GM12878 (cell line): ENCODE measurements at regions not wholly inside any gene's neighbourhood (a gene's known extent, or its start where the extent isn't known, plus 50 kb on each side); places are given as distances from the start of the nearest gene placed in this dataset.
A peak's percentile ranks its signal among the peaks of the same experiment; 100 is the strongest.

Experiments used
- ATAC-seq: fragments of 200-7000 bp; cut with Tn5 transposase; 3 replicates; pipeline ENCODE4 v1.9.1; 2020; ENCODE audit warnings: mild to moderate bottlenecking, moderate library complexity
- BruUV-seq: library from RNA; stranded (reverse); fragments of 400-500 nt; replicated peaks from 2 replicates; lab custom pipeline; 2021; lab: Mats Ljungman, UMichigan
- CTCF ChIA-PET: fragments of 300-600 bp; sonication (Branson Sonifier 250); formaldehyde crosslinking; extraction: SDS; loops from one replicate; lab custom pipeline; 2021; ENCODE audit warnings: inconsistent platforms; lab: Yijun Ruan, JAX
- POLR2A ChIA-PET: fragments of 350-600 bp; formaldehyde crosslinking; extraction: SDS; loops from one replicate; lab custom pipeline; 2021; ENCODE audit warnings: inconsistent platforms; lab: Charles Lee
- RAD21 ChIA-PET: fragments of 300-600 bp; sonication (Branson Sonifier 250); formaldehyde crosslinking; loops from one replicate; lab custom pipeline; 2023; ENCODE audit warnings: antibody characterized with exemption; ENCODE audit not compliant: unreplicated experiment; lab: Charles Lee
- SMC1A ChIA-PET: fragments of 300-600 bp; sonication (Branson Sonifier 250); formaldehyde crosslinking; loops from one replicate; lab custom pipeline; 2023; ENCODE audit not compliant: unreplicated experiment, uncharacterized antibody; lab: Charles Lee
- DNase-seq: peaks from one replicate; pipeline ENCODE4 v3.0.0-alpha.2; 2011; ENCODE audit warnings: low read depth, low spot score
- FAIRE-seq: peaks from 3 replicates; lab custom pipeline; 2011; peaks lifted over from hg19 to GRCh38; lab: Jason Lieb, UNC
- H2AFZ ChIP-seq: 2 replicates; pipeline ENCODE4 v1.6.0; 2011; ENCODE audit warnings: low read depth, low read length, control low read depth; ENCODE audit not compliant: control insufficient read depth
- H3K27ac ChIP-seq: 2 replicates; pipeline ENCODE4 v1.5.1; 2011; ENCODE audit warnings: control low read depth; ENCODE audit not compliant: control insufficient read depth, insufficient read depth
- H3K27me3 ChIP-seq, 2 experiments: replicated peaks in 1 of 2; 2 replicates each; pipeline versions ENCODE4 v1.6.0 to v1.6.1; 2011; ENCODE audit warnings: low read length in 1 of 2; ENCODE audit not compliant: control insufficient read depth in 2 of 2, insufficient read depth in 2 of 2
- H3K36me3 ChIP-seq, 2 experiments: 2 replicates each; pipeline ENCODE4 v1.5.1; 2011; ENCODE audit warnings: low read length in 1 of 2; ENCODE audit not compliant: control insufficient read depth in 2 of 2, insufficient read depth in 2 of 2
- H3K4me1 ChIP-seq: 2 replicates; pipeline ENCODE4 v1.6.1; 2011; ENCODE audit warnings: mild to moderate bottlenecking, low read length, moderate library complexity, mixed read lengths; ENCODE audit not compliant: control insufficient read depth, insufficient read depth
- H3K4me2 ChIP-seq: 2 replicates; pipeline ENCODE4 v1.6.0; 2011; ENCODE audit warnings: control low read depth; ENCODE audit not compliant: control insufficient read depth, insufficient read depth
- H3K4me3 ChIP-seq: fragments of 200-600 bp; sonication (generic); 2 replicates; pipeline ENCODE4 v1.5.1; 2016
- H3K79me2 ChIP-seq: 2 replicates; pipeline ENCODE4 v1.6.0; 2011; ENCODE audit warnings: low read length; ENCODE audit not compliant: control insufficient read depth, insufficient read depth
- H3K9ac ChIP-seq: 2 replicates; pipeline ENCODE4 v1.8.0; 2011; ENCODE audit warnings: low read length, control low read depth, mixed read lengths; ENCODE audit not compliant: control insufficient read depth, insufficient read depth
- H3K9me3 ChIP-seq: replicated peaks from 3 replicates; pipeline ENCODE4 v1.5.1; 2011; ENCODE audit warnings: mild to moderate bottlenecking, low read length; ENCODE audit not compliant: control insufficient read depth, insufficient read depth
- H4K20me1 ChIP-seq: 2 replicates; pipeline ENCODE4 v1.6.0; 2011; ENCODE audit not compliant: control insufficient read depth, insufficient read depth
- ATF2 ChIP-seq: IDR thresholded peaks from 2 replicates; pipeline ENCODE4 v1.6.1; 2012; ENCODE audit warnings: low read length, inconsistent platforms
- BCLAF1 ChIP-seq: fragments of 450-650 bp; IDR thresholded peaks from 2 replicates; pipeline ENCODE4 v1.6.1; 2017; ENCODE audit warnings: antibody characterized with exemption, mild to moderate bottlenecking, moderate library complexity
- BMI1 ChIP-seq: fragments of 450-650 bp; IDR thresholded peaks from 2 replicates; pipeline ENCODE4 v1.6.1; 2016; ENCODE audit warnings: mild to moderate bottlenecking, moderate library complexity, borderline replicate concordance
- CBX5 ChIP-seq: sonication (generic); IDR thresholded peaks from 2 replicates; pipeline ENCODE4 v1.6.1; 2016; ENCODE audit warnings: low read depth, moderate library complexity, mild to moderate bottlenecking, inconsistent platforms
- CHD2 ChIP-seq: IDR thresholded peaks from 2 replicates; pipeline ENCODE4 v1.6.1; 2011; ENCODE audit warnings: low read depth, low read length, improper control_type of control experiment, borderline replicate concordance
- CHD4 ChIP-seq: fragments of 200-600 bp; sonication (generic); IDR thresholded peaks from 2 replicates; pipeline ENCODE4 v1.6.1; 2016; ENCODE audit warnings: mild to moderate bottlenecking
- EZH2 ChIP-seq: IDR thresholded peaks from 2 replicates; pipeline ENCODE4 v1.6.1; 2012; ENCODE audit warnings: low read depth, mild to moderate bottlenecking, control low read depth, inconsistent platforms, low read length, borderline replicate concordance; ENCODE audit not compliant: control insufficient read depth
- IKZF1 ChIP-seq: fragments of 450-650 bp; conservative IDR thresholded peaks from 2 replicates; pipeline ENCODE4 v1.6.1; 2017; ENCODE audit warnings: antibody characterized with exemption, mild to moderate bottlenecking
- NR2F1 ChIP-seq: fragments of 450-650 bp; conservative IDR thresholded peaks from 2 replicates; pipeline ENCODE4 v1.6.1; 2017; ENCODE audit warnings: mild to moderate bottlenecking
- RELA ChIP-seq: fragments of 450-650 bp; IDR thresholded peaks from 2 replicates; pipeline ENCODE4 v1.8.0; 2014; ENCODE audit warnings: borderline replicate concordance; ENCODE audit not compliant: partially characterized antibody
- SMARCA5 ChIP-seq: fragments of 450-650 bp; IDR thresholded peaks from 2 replicates; pipeline ENCODE4 v1.6.1; 2017; ENCODE audit warnings: mild to moderate bottlenecking
- SREBF2 ChIP-seq: IDR thresholded peaks from 2 replicates; pipeline ENCODE4 v1.6.1; 2012; ENCODE audit warnings: mild to moderate bottlenecking, low read length
- STAT1 ChIP-seq: fragments of 450-650 bp; conservative IDR thresholded peaks from 2 replicates; pipeline ENCODE4 v1.6.1; 2014; ENCODE audit warnings: antibody characterized with exemption, mild to moderate bottlenecking
- SUPT20H ChIP-seq: IDR thresholded peaks from 2 replicates; pipeline ENCODE4 v1.6.1; 2011; ENCODE audit warnings: low read depth, mild to moderate bottlenecking, low read length, moderate library complexity, borderline replicate concordance; ENCODE audit not compliant: control insufficient read depth
- TAF1 ChIP-seq: IDR thresholded peaks from 2 replicates; pipeline ENCODE4 v1.6.1; 2011; ENCODE audit warnings: mild to moderate bottlenecking, low read depth, low read length, borderline replicate concordance
- ZNF622 ChIP-seq: fragments of 450-650 bp; IDR thresholded peaks from 2 replicates; pipeline ENCODE4 v1.6.1; 2017; ENCODE audit warnings: mild to moderate bottlenecking, inconsistent platforms
- WGBS: methylation state at CpG from one replicate; pipeline ENCODE4 v1.1.6; 2016; ENCODE audit warnings: low lambda C conversion rate; ENCODE audit not compliant: insufficient replicate concordance, insufficient coverage; ENCODE audit errors: missing lambda C conversion rate; 5-methylcytosine and 5-hydroxymethylcytosine counted together
- in situ Hi-C: fragments of 300-500 bp; cut with MboI; formaldehyde crosslinking; loops from 9 replicates; pipeline ENCODE4 v1.14.3; 2018; ENCODE audit warnings: mixed read lengths
- intact Hi-C: fragments of 100-400 bp; cut with micrococcal nuclease; formaldehyde crosslinking; loops from one replicate; pipeline ENCODE4 v1.14.2; 2022; ENCODE audit not compliant: unreplicated experiment

DNA sequence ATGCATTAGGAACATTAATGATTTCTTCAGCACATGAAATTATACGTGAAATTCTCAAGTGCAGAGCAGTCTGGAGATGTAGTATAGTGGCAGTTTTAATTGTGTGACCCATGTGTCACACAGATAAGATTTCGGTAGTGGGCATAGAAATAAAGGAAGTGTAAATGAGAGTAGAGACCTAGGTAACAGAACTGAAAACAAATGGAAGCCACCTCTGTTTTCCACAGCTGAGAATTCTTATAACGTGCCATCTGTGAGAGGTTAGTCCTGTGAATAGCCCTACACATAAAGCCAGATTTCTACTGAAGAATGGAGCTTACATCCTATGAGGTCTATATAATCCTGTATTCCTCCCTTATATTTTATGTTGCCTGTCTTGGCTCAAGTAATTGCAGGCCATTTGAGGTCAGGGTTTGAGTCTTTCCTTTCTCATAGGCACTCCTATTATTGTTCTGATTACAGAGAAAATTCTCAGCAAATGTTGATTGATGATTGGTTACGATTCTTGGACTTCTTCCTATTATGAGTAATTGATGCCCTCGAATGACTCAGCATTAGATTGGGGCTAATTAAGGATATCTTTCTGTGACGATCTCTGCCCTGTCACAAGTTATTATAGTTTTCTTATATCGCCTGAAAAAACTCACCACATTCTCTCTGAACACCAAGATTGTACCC lies 258.2 kb downstream of the KIF20B start (continued):
- TF ChIP-seq EZH2 (no peak), STAT1 (no peak), ZNF622 (no peak), TAF1 (no peak), IKZF1 (peak; percentile 78), BMI1 (peak; percentile 67), SREBF2 (no peak), CBX5 (no peak)

- TF ChIP-seq NR2F1 (no peak), RELA (no peak), CHD4 (no peak), BCLAF1 (no peak), SUPT20H (no peak), CHD2 (no peak), BMI1 (no peak), SREBF2 (no peak), ATF2 (no peak), SMARCA5 (no peak), STAT1 (no peak), ZNF622 (no peak)
- no peaks in the 10 kb centered on the region for H3K79me2 ChIP-seq
- SMC1A ChIA-PET = interaction anchor here (1.2 kb wide), 1 partner anchor 174 kb away, joined by 3 read pairs; no protein-coding TSS in a partner anchor
- ATAC-seq (no peak), FAIRE-seq (no peak), DNase-seq (no peak)
- no peak overlapping the region for H2AFZ ChIP-seq
- RAD21 ChIA-PET = no interaction called here
- no TSS peak for BruUV-seq
- H3K4me1 ChIP-seq = no peaks in the 10 kb centered on the region
- CTCF ChIA-PET = no interaction called here
- H3K4me2 ChIP-seq = no peak overlapping the region
- H4K20me1 ChIP-seq = no peaks in the 10 kb centered on the region
- H3K27ac ChIP-seq = no peak overlapping the region
- H3K27me3 ChIP-seq = no peaks in the 10 kb centered on the region; a peak in 1 of 4 replicates
- no peaks in the 10 kb centered on the region; the same call in 1 of the 3 replicates for H3K9me3 ChIP-seq
- in situ Hi-C loops (no loop called here), intact Hi-C loops (no loop called here)
- H3K36me3 ChIP-seq = no peaks in the 10 kb centered on the region
- no peak overlapping the region for H3K9ac ChIP-seq
- no peak overlapping the region for H3K4me3 ChIP-seq
- WGBS = 9% methylated on average over 2 of the region's 2 CpGs
- POLR2A ChIA-PET = no interaction called here
Observed at GRCh38 chr10:89963451-89964102, 262.2 kb downstream of the KIF20B start.
